ENCODE measurements at regions not wholly inside any gene's neighbourhood (a gene's known extent, or its start where the extent isn't known, plus 50 kb on each side); places are given as distances from the start of the nearest gene placed in this dataset.

DNA sequence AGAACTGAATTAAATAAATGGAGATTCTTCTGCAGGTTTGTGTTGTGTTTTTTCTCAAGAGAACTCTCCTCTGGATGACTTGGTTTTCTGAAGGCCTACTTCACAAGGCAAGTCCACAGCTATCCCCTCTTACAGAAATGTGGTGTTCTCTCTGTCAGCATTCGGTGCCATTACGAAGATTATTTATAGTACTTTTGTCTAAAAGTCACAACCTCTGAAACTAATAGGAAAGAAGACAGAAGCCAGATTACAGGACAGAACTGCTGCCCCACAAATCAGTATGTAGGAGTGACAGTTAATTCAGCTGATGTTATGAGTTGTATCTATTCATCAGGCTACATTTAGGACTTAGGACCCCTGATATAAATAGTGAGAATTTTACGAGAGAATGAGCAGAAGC is 413.5 kb downstream of the TMX3 start:
- no peaks in the 10 kb centered on the region for H3K36me3 ChIP-seq
- H3K4me3 ChIP-seq (ENCODE audit: low read depth, low read length) = no peak overlapping the region
- no peak for DNase-seq
- no peaks in the 10 kb centered on the region for H3K4me1 ChIP-seq
- TF ChIP-seq, protein P1, sequence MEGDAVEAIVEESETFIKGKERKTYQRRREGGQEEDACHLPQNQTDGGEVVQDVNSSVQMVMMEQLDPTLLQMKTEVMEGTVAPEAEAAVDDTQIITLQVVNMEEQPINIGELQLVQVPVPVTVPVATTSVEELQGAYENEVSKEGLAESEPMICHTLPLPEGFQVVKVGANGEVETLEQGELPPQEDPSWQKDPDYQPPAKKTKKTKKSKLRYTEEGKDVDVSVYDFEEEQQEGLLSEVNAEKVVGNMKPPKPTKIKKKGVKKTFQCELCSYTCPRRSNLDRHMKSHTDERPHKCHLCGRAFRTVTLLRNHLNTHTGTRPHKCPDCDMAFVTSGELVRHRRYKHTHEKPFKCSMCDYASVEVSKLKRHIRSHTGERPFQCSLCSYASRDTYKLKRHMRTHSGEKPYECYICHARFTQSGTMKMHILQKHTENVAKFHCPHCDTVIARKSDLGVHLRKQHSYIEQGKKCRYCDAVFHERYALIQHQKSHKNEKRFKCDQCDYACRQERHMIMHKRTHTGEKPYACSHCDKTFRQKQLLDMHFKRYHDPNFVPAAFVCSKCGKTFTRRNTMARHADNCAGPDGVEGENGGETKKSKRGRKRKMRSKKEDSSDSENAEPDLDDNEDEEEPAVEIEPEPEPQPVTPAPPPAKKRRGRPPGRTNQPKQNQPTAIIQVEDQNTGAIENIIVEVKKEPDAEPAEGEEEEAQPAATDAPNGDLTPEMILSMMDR (IDR thresholded peaks at IDR 0.05; ENCODE audit: low read depth, low read length) = no peak
- H3K27me3 ChIP-seq = no peaks in the 10 kb centered on the region
- no peaks in the 10 kb centered on the region for H3K9me3 ChIP-seq

DNA sequence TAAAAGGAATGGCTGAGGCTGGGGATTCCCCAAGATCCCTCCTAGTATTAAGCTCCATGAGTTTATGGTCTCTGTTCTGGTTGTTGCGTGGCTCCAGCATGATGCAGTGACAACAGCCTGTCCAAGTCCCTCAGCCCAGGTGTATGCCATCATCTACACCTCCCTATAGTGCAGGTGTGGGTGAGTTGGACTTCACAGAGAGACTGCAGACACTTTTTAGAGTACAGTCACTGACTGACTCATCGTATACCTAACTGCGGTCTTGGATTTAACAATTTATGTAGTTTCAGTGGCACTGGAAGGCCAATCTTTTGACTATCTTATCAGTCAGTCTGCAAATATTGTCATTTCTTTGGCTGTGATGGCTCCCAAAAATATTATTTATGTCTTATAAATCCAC is 415.0 kb downstream of the TMX3 start:
- DNase-seq = no peak
- no peak overlapping the region for H3K4me3 ChIP-seq (ENCODE audit: low read depth, low read length)
- TF ChIP-seq, protein P1 (IDR thresholded peaks at IDR 0.05; ENCODE audit: low read depth, low read length) = no peak
- no peaks in the 10 kb centered on the region for H3K27me3 ChIP-seq
- no peaks in the 10 kb centered on the region for H3K4me1 ChIP-seq
- no peaks in the 10 kb centered on the region for H3K36me3 ChIP-seq
- H3K9me3 ChIP-seq = no peaks in the 10 kb centered on the region

DNA sequence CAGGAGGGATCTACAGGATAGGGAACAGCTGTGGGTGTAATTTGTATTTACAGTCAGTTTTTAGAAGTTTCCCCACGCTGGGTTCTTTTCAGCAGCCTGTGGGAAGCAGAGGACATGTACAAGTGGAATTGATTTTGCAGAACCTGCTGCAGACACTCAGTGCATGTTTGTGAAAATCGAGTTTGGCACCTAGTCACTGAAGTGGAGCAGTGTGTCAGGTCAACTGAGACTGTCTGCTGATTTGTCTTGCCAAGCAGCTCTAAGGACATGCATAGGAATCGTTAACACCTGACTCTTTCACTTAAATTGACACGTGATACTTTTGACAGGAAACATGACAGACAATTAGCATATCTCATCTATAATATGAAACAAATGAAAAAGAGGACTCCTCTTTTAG is 416.6 kb downstream of the TMX3 start:
- no peaks in the 10 kb centered on the region for H3K36me3 ChIP-seq
- no peaks in the 10 kb centered on the region for H3K9me3 ChIP-seq
- TF ChIP-seq, protein P1 (IDR thresholded peaks at IDR 0.05; ENCODE audit: low read depth, low read length) = no peak
- DNase-seq = no peak
- H3K4me3 ChIP-seq (ENCODE audit: low read depth, low read length) = no peak overlapping the region
- no peaks in the 10 kb centered on the region for H3K4me1 ChIP-seq
- no peaks in the 10 kb centered on the region for H3K27me3 ChIP-seq

DNA sequence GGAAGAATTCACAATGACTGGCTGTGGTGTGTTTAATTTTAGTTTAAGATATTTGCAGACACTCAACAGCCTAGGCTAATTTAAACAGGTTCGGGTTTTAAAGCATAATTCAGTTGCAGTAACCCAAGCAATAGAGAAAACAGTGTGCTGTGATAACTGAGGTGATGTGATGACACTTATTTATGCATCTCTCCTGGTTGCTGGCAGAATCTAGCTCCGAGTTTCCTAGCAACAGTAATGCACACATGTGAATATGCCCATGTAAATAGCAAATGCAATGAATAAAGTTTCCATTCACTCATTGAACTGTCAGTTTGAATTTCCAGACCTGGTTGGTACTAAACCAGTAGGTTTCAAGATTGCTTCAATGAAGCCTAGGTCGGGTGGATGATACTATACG is 426.5 kb downstream of the TMX3 start:
- no peak for DNase-seq

DNA sequence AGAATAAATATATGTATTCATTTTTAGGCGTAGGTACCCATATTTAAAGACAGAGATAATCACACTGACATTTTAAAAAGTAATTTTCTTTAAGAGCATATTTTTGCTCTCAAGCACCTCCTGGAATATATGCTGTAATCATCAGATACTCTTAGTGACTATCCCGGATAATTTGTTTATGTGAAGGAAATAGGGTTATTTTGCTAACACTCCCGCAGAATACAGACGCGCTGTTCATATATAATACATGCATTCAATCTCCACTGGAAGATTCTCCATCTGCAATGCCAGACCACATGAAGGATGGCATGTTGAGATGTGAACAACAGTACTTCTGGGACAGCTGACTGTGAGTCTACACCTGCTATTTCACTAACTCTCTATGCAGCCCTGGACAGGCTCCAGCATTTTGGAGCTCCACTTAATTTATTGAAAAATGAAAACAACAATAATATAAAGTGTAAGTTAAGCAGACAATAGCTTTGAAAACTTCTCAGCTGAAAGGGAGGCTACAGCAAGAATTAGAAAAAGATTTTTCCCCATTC is 430.6 kb downstream of the TMX3 start:
- TF ChIP-seq, protein P1 (IDR thresholded peaks at IDR 0.05; ENCODE audit: low read depth, low read length) = no peak
- H3K4me3 ChIP-seq (ENCODE audit: low read depth, low read length) = no peak overlapping the region

More for the DNA sequence above, 426.5 kb downstream of the TMX3 start:
- Histone ChIP-seq H3K4me1 (no peaks in the 10 kb centered on the region), H3K27me3 (no peaks in the 10 kb centered on the region), H3K9me3 (no peaks in the 10 kb centered on the region), H3K36me3 (no peaks in the 10 kb centered on the region), H3K4me3 (ENCODE audit: low read depth, low read length) (no peak overlapping the region)
- TF ChIP-seq, protein P1 (IDR thresholded peaks at IDR 0.05; ENCODE audit: low read depth, low read length) = no peak

DNA sequence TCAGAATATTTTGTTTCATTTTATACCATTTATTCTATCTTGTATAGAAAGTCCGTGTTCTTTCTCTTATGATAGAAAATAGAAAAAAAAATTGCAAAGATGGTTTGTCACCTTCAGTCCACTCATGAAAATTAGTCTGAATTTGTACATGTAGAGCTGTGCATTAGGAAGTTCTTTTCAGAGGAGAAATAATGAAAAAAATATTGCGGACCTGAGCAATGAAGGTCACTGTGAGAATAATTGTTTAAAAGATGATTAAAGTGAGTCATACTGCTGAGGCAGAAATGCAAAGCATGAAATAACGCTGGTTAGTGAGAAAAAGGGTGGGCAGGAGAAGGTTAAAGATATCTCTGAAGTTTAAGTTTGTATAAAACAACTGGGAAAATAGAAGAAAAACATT is 431.1 kb downstream of the TMX3 start:
- Histone ChIP-seq H3K27me3 (no peaks in the 10 kb centered on the region), H3K9me3 (no peaks in the 10 kb centered on the region), H3K4me3 (ENCODE audit: low read depth, low read length) (no peak overlapping the region), H3K4me1 (no peaks in the 10 kb centered on the region), H3K36me3 (no peaks in the 10 kb centered on the region)
- no peak for DNase-seq
- TF ChIP-seq, protein P1 (IDR thresholded peaks at IDR 0.05; ENCODE audit: low read depth, low read length) = no peak

More for the DNA sequence above, 430.6 kb downstream of the TMX3 start:
- H3K36me3 ChIP-seq = no peaks in the 10 kb centered on the region
- H3K4me1 ChIP-seq = no peaks in the 10 kb centered on the region
- DNase-seq = no peak
- no peaks in the 10 kb centered on the region for H3K9me3 ChIP-seq
- H3K27me3 ChIP-seq = no peaks in the 10 kb centered on the region

Data from BE2C (cell line).